Cardiac muscle cell (in vitro differentiated cells and primary cell): ENCODE measurements at regions not wholly inside any gene's neighbourhood (a gene's known extent, or its start where the extent isn't known, plus 50 kb on each side); places are given as distances from the start of the nearest gene placed in this dataset.

ENCODE experiments used
- DNase-seq, 2 donors: peaks; one replicate each; pipeline versions ENCODE4 v3.0.0 to v3.0.0-alpha.2; 2010 to 2017; ENCODE audit warnings: low read depth in 1 of 2, low spot score in 1 of 2
- H3K27ac ChIP-seq: fragments of 200-600 bp; sonication (generic); 2 replicates; pipeline ENCODE4 v1.5.1; 2016
- H3K27me3 ChIP-seq: fragments of 200-600 bp; sonication (generic); 2 replicates; pipeline ENCODE4 v1.6.0; 2016; ENCODE audit warnings: control low read depth
- H3K36me3 ChIP-seq: fragments of 200-600 bp; sonication (generic); 2 replicates; pipeline ENCODE4 v1.5.1; 2016; ENCODE audit warnings: control low read depth
- H3K4me1 ChIP-seq: fragments of 200-600 bp; sonication (generic); 2 replicates; pipeline ENCODE4 v1.8.1; 2017; ENCODE audit warnings: low read depth, mild to moderate bottlenecking, mixed run types
- H3K4me3 ChIP-seq: fragments of 200-600 bp; sonication (generic); 2 replicates; pipeline ENCODE4 v1.5.1; 2016; ENCODE audit warnings: mild to moderate bottlenecking
- H3K9me3 ChIP-seq: fragments of 200-600 bp; sonication (generic); 2 replicates; pipeline ENCODE4 v1.5.1; 2017; ENCODE audit warnings: low read depth, mild to moderate bottlenecking, control low read depth
- TF ChIP-seq, protein P1 (sequence below): IDR thresholded peaks from 2 replicates; pipeline ENCODE4 v1.5.1; 2012; ENCODE audit warnings: low read depth, mild to moderate bottlenecking, low read length

DNA sequence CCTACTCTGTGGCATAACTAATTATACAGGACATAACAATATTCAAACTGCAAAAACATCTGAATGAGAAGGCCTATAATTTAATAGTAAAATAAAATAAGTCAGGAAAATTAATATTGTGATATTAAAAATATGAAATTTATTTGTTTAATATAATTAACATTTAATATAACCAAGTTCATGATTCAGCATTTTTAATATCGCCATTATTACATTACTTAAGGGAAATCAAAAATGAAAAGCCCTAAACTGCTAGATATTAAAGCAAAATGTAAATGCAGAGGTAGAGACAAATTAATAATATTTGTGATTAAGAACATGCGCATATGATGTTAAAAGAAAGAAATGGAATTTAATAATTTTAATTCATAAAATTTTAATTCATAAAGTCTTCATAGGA, 683.4 kb upstream of the EYS start:
- H3K36me3 ChIP-seq = no peaks in the 10 kb centered on the region
- H3K9me3 ChIP-seq = no peaks in the 10 kb centered on the region
- H3K27ac ChIP-seq = no peak overlapping the region
- TF ChIP-seq, protein P1, sequence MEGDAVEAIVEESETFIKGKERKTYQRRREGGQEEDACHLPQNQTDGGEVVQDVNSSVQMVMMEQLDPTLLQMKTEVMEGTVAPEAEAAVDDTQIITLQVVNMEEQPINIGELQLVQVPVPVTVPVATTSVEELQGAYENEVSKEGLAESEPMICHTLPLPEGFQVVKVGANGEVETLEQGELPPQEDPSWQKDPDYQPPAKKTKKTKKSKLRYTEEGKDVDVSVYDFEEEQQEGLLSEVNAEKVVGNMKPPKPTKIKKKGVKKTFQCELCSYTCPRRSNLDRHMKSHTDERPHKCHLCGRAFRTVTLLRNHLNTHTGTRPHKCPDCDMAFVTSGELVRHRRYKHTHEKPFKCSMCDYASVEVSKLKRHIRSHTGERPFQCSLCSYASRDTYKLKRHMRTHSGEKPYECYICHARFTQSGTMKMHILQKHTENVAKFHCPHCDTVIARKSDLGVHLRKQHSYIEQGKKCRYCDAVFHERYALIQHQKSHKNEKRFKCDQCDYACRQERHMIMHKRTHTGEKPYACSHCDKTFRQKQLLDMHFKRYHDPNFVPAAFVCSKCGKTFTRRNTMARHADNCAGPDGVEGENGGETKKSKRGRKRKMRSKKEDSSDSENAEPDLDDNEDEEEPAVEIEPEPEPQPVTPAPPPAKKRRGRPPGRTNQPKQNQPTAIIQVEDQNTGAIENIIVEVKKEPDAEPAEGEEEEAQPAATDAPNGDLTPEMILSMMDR = no peak
- no peaks in the 10 kb centered on the region for H3K4me1 ChIP-seq
- H3K4me3 ChIP-seq = no peak overlapping the region
- DNase-seq = no peak
- H3K27me3 ChIP-seq = no peaks in the 10 kb centered on the region

DNA sequence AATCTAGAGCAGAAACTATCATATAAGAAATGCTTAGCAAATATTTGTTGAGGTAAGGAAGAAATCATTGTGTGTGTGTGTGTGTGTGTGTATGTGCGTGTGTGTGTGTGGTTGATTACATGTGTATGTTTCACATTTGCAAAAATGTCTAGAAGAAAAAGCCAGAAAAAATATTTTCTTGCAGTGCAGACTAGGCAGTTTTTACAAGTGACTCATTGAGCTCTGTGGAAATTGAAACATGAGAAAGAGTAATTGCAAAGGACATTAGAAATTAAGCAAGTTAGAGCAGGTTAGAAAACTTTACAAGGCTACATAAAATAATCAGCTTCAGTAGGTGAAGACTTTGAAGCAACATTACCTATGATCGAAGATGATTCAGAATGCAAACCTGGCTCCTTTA, 669.0 kb upstream of the EYS start:
- Histone ChIP-seq H3K4me3 (no peak overlapping the region), H3K36me3 (no peaks in the 10 kb centered on the region), H3K27me3 (no peaks in the 10 kb centered on the region), H3K27ac (no peak overlapping the region), H3K4me1 (no peaks in the 10 kb centered on the region), H3K9me3 (no peaks in the 10 kb centered on the region)
- TF ChIP-seq, protein P1 = no peak
- no peak for DNase-seq

DNA sequence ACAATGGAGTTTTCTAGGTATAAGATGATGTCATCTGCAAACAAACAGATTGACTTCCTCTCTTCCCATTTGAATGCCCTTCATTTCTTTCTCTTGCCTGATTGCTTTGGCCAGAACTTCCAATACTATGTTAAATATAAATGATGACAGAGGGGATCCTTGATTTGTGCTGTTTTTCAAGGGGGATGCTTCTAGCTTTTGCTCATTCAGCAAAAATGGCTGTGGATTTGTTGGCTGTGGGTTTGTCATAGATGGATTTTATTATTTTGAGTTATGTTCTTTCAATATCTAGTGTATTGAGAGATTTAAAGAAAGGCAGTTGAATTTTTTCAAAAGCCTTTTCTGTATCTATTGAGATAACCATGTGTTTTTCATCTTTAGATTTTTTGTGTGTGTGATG, 662.4 kb upstream of the EYS start:
- H3K4me1 ChIP-seq = no peaks in the 10 kb centered on the region
- TF ChIP-seq, protein P1 = no peak
- no peak overlapping the region for H3K4me3 ChIP-seq
- DNase-seq = no peak
- no peaks in the 10 kb centered on the region for H3K9me3 ChIP-seq
- no peak overlapping the region for H3K27ac ChIP-seq
- no peaks in the 10 kb centered on the region for H3K27me3 ChIP-seq
- no peaks in the 10 kb centered on the region for H3K36me3 ChIP-seq

DNA sequence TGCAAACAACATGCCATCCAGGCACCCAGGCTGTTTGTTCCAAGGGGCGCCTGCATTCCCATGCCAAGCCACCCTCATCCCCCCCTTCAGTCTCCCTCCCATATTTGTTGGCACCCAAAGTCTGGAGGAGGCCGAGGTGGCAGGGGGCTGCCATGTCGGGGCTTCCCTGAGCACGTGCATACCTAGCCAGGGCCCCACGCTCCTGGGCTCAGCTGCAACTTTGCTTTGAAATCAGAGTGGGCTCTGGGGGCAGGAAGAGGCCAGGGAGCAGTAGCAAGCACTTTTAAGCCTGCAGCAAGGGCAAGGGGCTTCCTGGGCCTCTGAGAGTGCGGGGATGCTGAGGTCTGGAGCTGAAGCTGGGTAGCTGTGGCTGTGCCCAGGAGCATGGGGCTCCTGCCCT, 655.9 kb upstream of the EYS start:
- Histone ChIP-seq H3K4me3 (no peak overlapping the region), H3K27me3 (no peaks in the 10 kb centered on the region), H3K36me3 (no peaks in the 10 kb centered on the region), H3K27ac (no peak overlapping the region), H3K9me3 (no peaks in the 10 kb centered on the region), H3K4me1 (no peaks in the 10 kb centered on the region)
- TF ChIP-seq, protein P1 = no peak
- DNase-seq = no peak

DNA sequence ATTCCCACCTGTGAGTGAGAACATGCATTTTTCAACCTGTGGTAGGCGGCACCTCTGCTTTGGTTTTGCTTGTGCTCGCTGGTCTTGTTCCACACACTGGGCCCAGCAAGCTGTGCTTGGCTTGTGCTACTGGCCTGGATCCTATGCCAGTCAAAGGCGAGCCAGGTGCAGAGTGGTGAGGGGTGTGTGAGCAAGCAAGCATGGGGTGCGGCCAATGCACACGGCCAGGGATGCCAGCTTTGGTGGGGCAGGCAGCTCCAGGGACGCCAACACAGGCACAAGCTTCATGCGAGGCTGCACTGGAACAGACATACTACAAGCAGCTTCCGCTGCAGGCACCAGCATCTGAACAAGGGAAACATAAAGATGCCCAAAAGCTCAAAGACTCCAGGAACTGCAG, 654.9 kb upstream of the EYS start:
- no peak overlapping the region for H3K27ac ChIP-seq
- H3K36me3 ChIP-seq = no peaks in the 10 kb centered on the region
- no peaks in the 10 kb centered on the region for H3K9me3 ChIP-seq
- H3K4me1 ChIP-seq = no peaks in the 10 kb centered on the region
- H3K27me3 ChIP-seq = no peaks in the 10 kb centered on the region
- TF ChIP-seq, protein P1 = no peak
- DNase-seq = no peak
- H3K4me3 ChIP-seq = no peak overlapping the region

DNA sequence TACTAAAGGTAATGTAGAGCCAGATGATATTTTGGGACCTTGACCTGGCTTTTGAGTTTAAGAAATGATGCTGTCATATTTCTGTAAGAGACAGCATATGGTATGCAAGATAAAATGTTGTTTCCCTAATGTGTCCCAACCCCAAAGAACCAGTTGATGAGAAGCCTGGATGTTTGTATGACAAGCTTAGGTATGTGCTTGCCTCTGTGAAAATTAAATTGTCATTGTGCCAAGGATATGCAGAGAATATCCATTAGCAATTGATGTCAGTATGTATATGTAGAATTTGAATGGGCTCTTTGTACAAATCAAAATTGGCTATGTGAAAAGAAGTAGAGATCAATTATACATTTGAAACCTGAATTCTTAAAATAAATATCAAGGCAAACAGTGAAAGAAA, 650.8 kb upstream of the EYS start:
- DNase-seq = no peak
- TF ChIP-seq, protein P1 = no peak
- Histone ChIP-seq H3K9me3 (no peaks in the 10 kb centered on the region), H3K4me1 (no peaks in the 10 kb centered on the region), H3K4me3 (no peak overlapping the region), H3K27ac (no peak overlapping the region), H3K27me3 (no peaks in the 10 kb centered on the region), H3K36me3 (no peaks in the 10 kb centered on the region)
